ENCODE measurements at regions not wholly inside any gene's neighbourhood (a gene's known extent, or its start where the extent isn't known, plus 50 kb on each side); places are given as distances from the start of the nearest gene placed in this dataset.

GRCh38 chr15:98127586-98127985 is 167.1 kb downstream of the ARRDC4 start:
- BruUV-seq (replicated peaks), result no TSS peak
- no peak overlapping the region for H3K27ac Mint-ChIP-seq (ENCODE audit: low read depth, unreplicated experiment)
- H3K27me3 Mint-ChIP-seq (ENCODE audit: insufficient read depth, unreplicated experiment), result no peaks in the 10 kb centered on the region
- H3K36me3 Mint-ChIP-seq (ENCODE audit: insufficient read depth, unreplicated experiment), result no peaks in the 10 kb centered on the region
- ChIA-PET POLR2A (no interaction called here), CTCF (interaction anchor here (0.8 to 2.5 kb wide), 2 partner anchors 50 to 1615 kb away, joined by 3 to 9 read pairs; no protein-coding TSS in a partner anchor)
- no peak for TF ChIP-seq CTCF (IDR thresholded peaks at IDR 0.05; ENCODE audit: unreplicated experiment)
- peaks cover 7% of the 10 kb centered on the region for H3K9me3 Mint-ChIP-seq (ENCODE audit: unreplicated experiment)
- intact Hi-C loops (cut with micrococcal nuclease), result no loop called here
- no peak for DNase-seq (ENCODE audit: unreplicated experiment)
- H3K4me3 Mint-ChIP-seq (ENCODE audit: unreplicated experiment), result no peak overlapping the region
- peaks cover 18% of the 10 kb centered on the region for H3K4me1 Mint-ChIP-seq (ENCODE audit: insufficient read depth, unreplicated experiment)

- no peak for TF ChIP-seq CTCF (IDR thresholded peaks at IDR 0.05; ENCODE audit: unreplicated experiment)
- no TSS peak for BruUV-seq (replicated peaks)
- DNase-seq (ENCODE audit: unreplicated experiment), result no peak
- Mint-ChIP-seq H3K27ac (ENCODE audit: low read depth, unreplicated experiment) (no peak overlapping the region), H3K36me3 (ENCODE audit: insufficient read depth, unreplicated experiment) (no peaks in the 10 kb centered on the region), H3K4me3 (ENCODE audit: unreplicated experiment) (no peak overlapping the region), H3K4me1 (ENCODE audit: insufficient read depth, unreplicated experiment) (peaks cover under 1% of the 10 kb centered on the region), H3K27me3 (ENCODE audit: insufficient read depth, unreplicated experiment) (no peaks in the 10 kb centered on the region), H3K9me3 (ENCODE audit: unreplicated experiment) (peaks cover 7% of the 10 kb centered on the region)
- CTCF ChIA-PET, result interaction anchor here (0.7 kb wide), 1 partner anchor 1777 kb away, joined by 3 read pairs; no protein-coding TSS in a partner anchor
- POLR2A ChIA-PET, result no interaction called here
- intact Hi-C loops (cut with micrococcal nuclease), result no loop called here
These were observed 171.4 kb downstream of the ARRDC4 start for GRCh38 chr15:98131924-98132323.

DNA sequence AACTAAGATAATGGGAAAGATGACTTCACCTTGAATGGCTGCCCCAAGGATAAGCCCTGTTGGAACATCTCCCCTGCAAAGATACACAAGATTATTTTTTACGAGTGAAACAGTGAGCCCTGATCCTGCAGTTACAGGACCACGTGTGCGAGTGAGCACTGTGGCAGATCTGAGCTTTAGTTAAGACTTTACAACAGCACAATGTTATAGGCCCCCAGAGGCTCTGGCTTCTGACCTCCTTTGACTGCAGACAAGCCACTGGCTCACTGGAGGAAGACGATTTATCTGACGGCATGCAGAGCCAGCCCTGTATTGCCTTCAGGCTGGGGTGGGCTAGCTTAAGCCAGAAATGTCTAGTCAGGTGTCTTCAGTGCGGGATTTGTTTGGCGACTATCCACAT is 174.4 kb downstream of the ARRDC4 start:
- Mint-ChIP-seq H3K27ac (ENCODE audit: low read depth, unreplicated experiment) (no peak overlapping the region), H3K36me3 (ENCODE audit: insufficient read depth, unreplicated experiment) (no peaks in the 10 kb centered on the region), H3K9me3 (ENCODE audit: unreplicated experiment) (peaks cover 7% of the 10 kb centered on the region), H3K4me1 (ENCODE audit: insufficient read depth, unreplicated experiment) (no peaks in the 10 kb centered on the region), H3K4me3 (ENCODE audit: unreplicated experiment) (no peak overlapping the region), H3K27me3 (ENCODE audit: insufficient read depth, unreplicated experiment) (no peaks in the 10 kb centered on the region)
- ChIA-PET CTCF (interaction anchor here (0.6 kb wide), 1 partner anchor 43 kb away, joined by 3 read pairs; no protein-coding TSS in a partner anchor), POLR2A (no interaction called here)
- DNase-seq (ENCODE audit: unreplicated experiment), result no peak
- BruUV-seq (replicated peaks), result no TSS peak
- intact Hi-C loops (cut with micrococcal nuclease), result no loop called here
- no peak for TF ChIP-seq CTCF (IDR thresholded peaks at IDR 0.05; ENCODE audit: unreplicated experiment)

GRCh38 chr15:98138910-98139309 is 178.4 kb downstream of the ARRDC4 start:
- no TSS peak for BruUV-seq (replicated peaks)
- Mint-ChIP-seq H3K27me3 (ENCODE audit: insufficient read depth, unreplicated experiment) (no peaks in the 10 kb centered on the region), H3K9me3 (ENCODE audit: unreplicated experiment) (no peaks in the 10 kb centered on the region), H3K4me1 (ENCODE audit: insufficient read depth, unreplicated experiment) (peaks cover 4% of the 10 kb centered on the region), H3K27ac (ENCODE audit: low read depth, unreplicated experiment) (no peak overlapping the region), H3K4me3 (ENCODE audit: unreplicated experiment) (no peak overlapping the region), H3K36me3 (ENCODE audit: insufficient read depth, unreplicated experiment) (no peaks in the 10 kb centered on the region)
- intact Hi-C loops (cut with micrococcal nuclease), result no loop called here
- no peak for TF ChIP-seq CTCF (IDR thresholded peaks at IDR 0.05; ENCODE audit: unreplicated experiment)
- ChIA-PET CTCF (interaction anchor here (0.6 kb wide), 1 partner anchor 235 kb away, joined by 3 read pairs; no protein-coding TSS in a partner anchor), POLR2A (no interaction called here)
- no peak for DNase-seq (ENCODE audit: unreplicated experiment)
